Lower lobe of right lung (tissue), 2 donors: ENCODE measurements at regions not wholly inside any gene's neighbourhood (a gene's known extent, or its start where the extent isn't known, plus 50 kb on each side); places are given as distances from the start of the nearest gene placed in this dataset.

Experiments used
- ATAC-seq, 2 donors: fragments of 200-7000 bp; cut with Tn5 transposase; one replicate each; pipeline ENCODE4 v1.9.1; 2020 to 2022; ENCODE audit warnings: mild to moderate bottlenecking in 2 of 2, moderate library complexity in 2 of 2
- DNase-seq: peaks from one replicate; pipeline ENCODE4 v3.0.0-alpha.2; 2020
- H3K27ac ChIP-seq: fragments of 200-600 bp; one replicate; pipeline ENCODE4 v1.8.0; 2022
- H3K27me3 ChIP-seq: fragments of 200-600 bp; one replicate; pipeline ENCODE4 v1.8.0; 2022; ENCODE audit warnings: low read depth
- H3K36me3 ChIP-seq: fragments of 200-600 bp; one replicate; pipeline ENCODE4 v1.8.0; 2022; ENCODE audit warnings: mild to moderate bottlenecking
- H3K4me1 ChIP-seq: fragments of 200-600 bp; one replicate; pipeline ENCODE4 v1.8.0; 2022
- H3K4me3 ChIP-seq: fragments of 200-600 bp; one replicate; pipeline ENCODE4 v1.8.0; 2022; ENCODE audit warnings: mild to moderate bottlenecking
- H3K9me3 ChIP-seq: fragments of 200-600 bp; one replicate; pipeline ENCODE4 v1.8.0; 2022
- intact Hi-C: fragments of 100-400 bp; cut with DNase I; formaldehyde crosslinking; loops from one replicate; pipeline ENCODE4 v1.11.0; 2022
- TF ChIP-seq, protein P1 (sequence below): fragments of 200-600 bp; IDR thresholded peaks from one replicate; pipeline ENCODE4 v1.8.0; 2022; ENCODE audit warnings: antibody characterized with exemption, mild to moderate bottlenecking
- donor health status: DM: no; HTN: yes; CAD: no; lungs with severe emphysema.

GRCh38 chr12:3348055-3348454 lies 142.9 kb upstream of the PRMT8 start:
- H3K36me3 ChIP-seq: no peaks in the 10 kb centered on the region
- H3K4me3 ChIP-seq: no peak overlapping the region
- H3K4me1 ChIP-seq: no peaks in the 10 kb centered on the region
- TF ChIP-seq, protein P1, sequence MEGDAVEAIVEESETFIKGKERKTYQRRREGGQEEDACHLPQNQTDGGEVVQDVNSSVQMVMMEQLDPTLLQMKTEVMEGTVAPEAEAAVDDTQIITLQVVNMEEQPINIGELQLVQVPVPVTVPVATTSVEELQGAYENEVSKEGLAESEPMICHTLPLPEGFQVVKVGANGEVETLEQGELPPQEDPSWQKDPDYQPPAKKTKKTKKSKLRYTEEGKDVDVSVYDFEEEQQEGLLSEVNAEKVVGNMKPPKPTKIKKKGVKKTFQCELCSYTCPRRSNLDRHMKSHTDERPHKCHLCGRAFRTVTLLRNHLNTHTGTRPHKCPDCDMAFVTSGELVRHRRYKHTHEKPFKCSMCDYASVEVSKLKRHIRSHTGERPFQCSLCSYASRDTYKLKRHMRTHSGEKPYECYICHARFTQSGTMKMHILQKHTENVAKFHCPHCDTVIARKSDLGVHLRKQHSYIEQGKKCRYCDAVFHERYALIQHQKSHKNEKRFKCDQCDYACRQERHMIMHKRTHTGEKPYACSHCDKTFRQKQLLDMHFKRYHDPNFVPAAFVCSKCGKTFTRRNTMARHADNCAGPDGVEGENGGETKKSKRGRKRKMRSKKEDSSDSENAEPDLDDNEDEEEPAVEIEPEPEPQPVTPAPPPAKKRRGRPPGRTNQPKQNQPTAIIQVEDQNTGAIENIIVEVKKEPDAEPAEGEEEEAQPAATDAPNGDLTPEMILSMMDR: no peak
- no peaks in the 10 kb centered on the region for H3K9me3 ChIP-seq
- intact Hi-C loops: no loop called here
- peaks cover 15% of the 10 kb centered on the region for H3K27me3 ChIP-seq
- no peak overlapping the region for H3K27ac ChIP-seq
- DNase-seq (no peak), ATAC-seq (no peak)

DNA sequence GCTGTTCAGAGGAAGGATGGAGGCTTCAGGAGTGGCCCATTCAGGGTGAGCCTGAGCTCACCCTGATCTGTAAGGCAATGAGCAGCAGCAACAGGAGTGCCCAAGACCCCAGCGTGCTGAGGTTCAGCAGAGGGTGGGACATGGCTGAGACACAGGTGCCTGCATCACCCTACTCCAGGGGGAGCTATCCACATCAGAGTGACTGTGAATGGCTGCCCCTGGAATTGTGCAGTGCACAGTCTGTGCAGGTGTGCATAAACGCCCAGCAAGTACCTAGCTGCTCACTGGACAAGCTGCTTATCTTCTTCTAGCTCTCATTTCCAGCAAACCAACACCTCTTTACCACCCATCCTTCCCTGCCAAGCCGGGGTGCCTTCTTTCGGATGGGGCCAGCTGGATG lies 140.6 kb upstream of the PRMT8 start:
- no peak overlapping the region for H3K27ac ChIP-seq
- H3K4me1 ChIP-seq: no peaks in the 10 kb centered on the region
- no peak for DNase-seq
- H3K4me3 ChIP-seq: no peak overlapping the region
- TF ChIP-seq, protein P1: no peak
- H3K36me3 ChIP-seq: no peaks in the 10 kb centered on the region
- intact Hi-C loops: no loop called here
- H3K9me3 ChIP-seq: no peaks in the 10 kb centered on the region
- ATAC-seq: no peak
- peaks cover 7% of the 10 kb centered on the region for H3K27me3 ChIP-seq

DNA sequence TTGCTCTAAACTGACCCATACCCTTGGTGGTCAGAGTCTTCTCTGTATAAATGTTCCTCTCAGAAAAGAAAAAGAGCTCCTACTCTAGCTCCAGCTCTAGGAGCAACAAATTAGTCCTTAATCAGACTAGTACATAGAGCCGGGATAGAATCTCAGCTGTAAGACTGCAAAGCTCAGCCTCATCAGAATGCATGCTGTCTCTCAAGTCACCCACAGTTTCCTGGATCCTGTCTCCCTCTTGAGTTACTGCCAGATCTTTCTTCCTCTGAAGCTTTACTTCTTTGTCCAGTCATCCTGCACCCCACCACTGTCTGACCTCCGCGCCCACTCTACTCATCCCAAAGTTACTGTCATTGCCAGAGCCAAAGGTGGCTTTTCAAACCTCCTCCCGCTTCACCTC lies 139.3 kb upstream of the PRMT8 start:
- Histone ChIP-seq H3K4me3 (no peak overlapping the region), H3K9me3 (no peaks in the 10 kb centered on the region), H3K27me3 (no peaks in the 10 kb centered on the region), H3K27ac (no peak overlapping the region), H3K4me1 (no peaks in the 10 kb centered on the region), H3K36me3 (no peaks in the 10 kb centered on the region)
- TF ChIP-seq, protein P1: no peak
- ATAC-seq: no peak
- no peak for DNase-seq
- intact Hi-C loops: no loop called here

DNA sequence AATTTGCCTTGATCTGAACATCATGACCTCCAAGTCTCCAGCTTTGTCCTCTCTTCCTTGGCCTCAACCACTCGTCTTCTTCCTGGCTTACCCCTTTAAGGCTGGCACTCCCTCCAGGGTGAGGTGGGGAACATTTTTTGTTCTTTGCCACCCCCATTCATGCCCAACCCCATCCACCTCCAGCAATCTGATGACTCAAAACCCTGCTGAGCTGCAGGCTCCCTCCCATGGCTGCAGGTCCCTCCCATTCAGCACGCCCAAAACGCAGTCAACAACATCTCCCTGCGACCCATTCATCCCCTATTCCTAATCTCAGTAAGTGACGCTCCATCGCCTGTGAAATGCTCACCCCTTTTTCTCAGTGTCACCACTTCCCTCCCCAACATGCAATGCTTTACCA lies 138.8 kb upstream of the PRMT8 start:
- DNase-seq: no peak
- H3K4me3 ChIP-seq: no peak overlapping the region
- TF ChIP-seq, protein P1: no peak

DNA sequence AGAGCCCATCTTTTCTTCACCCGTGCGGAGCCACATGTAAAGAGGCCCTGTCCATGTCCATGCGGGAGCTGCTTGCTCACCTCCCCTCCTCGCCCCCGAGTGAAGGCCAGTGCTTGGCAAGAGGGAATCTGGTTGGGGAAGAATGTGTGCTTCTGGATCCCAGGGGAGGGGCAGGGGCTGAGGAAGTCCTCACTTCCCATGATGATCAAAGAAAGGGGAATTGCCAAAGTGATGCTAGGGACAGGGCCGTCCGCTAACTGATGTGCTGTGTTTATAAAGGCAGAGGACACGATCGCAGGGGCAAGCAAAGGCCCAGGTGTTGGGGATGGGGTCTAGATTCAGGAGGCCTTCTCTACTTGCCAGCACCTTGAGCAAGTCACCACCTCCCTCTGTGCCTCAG lies 137.4 kb upstream of the PRMT8 start:
- H3K4me3 ChIP-seq: no peak overlapping the region
- intact Hi-C loops: no loop called here
- no peaks in the 10 kb centered on the region for H3K36me3 ChIP-seq
- TF ChIP-seq, protein P1: no peak
- H3K9me3 ChIP-seq: no peaks in the 10 kb centered on the region
- no peak overlapping the region for H3K27ac ChIP-seq
- H3K27me3 ChIP-seq: no peaks in the 10 kb centered on the region
- H3K4me1 ChIP-seq: no peaks in the 10 kb centered on the region
- no peak for ATAC-seq
- no peak for DNase-seq

More for the DNA sequence above, 138.8 kb upstream of the PRMT8 start:
- no peaks in the 10 kb centered on the region for H3K27me3 ChIP-seq
- no peak overlapping the region for H3K27ac ChIP-seq
- H3K9me3 ChIP-seq: no peaks in the 10 kb centered on the region
- no peaks in the 10 kb centered on the region for H3K36me3 ChIP-seq
- no peak for ATAC-seq
- intact Hi-C loops: no loop called here
- no peaks in the 10 kb centered on the region for H3K4me1 ChIP-seq

- ATAC-seq: peak in 1 of 2 donors; percentile 31
- H3K27ac ChIP-seq: no peak overlapping the region
- H3K36me3 ChIP-seq: no peaks in the 10 kb centered on the region
- no peaks in the 10 kb centered on the region for H3K9me3 ChIP-seq
- no peaks in the 10 kb centered on the region for H3K27me3 ChIP-seq
- DNase-seq: no peak
- H3K4me1 ChIP-seq: no peaks in the 10 kb centered on the region
- intact Hi-C loops: no loop called here
- TF ChIP-seq, protein P1: no peak
- H3K4me3 ChIP-seq: no peak overlapping the region
These were observed 136.4 kb upstream of the PRMT8 start for GRCh38 chr12:3354586-3354985.
